ENCODE measurements at regions not wholly inside any gene's neighbourhood (a gene's known extent, or its start where the extent isn't known, plus 50 kb on each side); places are given as distances from the start of the nearest gene placed in this dataset.

DNA sequence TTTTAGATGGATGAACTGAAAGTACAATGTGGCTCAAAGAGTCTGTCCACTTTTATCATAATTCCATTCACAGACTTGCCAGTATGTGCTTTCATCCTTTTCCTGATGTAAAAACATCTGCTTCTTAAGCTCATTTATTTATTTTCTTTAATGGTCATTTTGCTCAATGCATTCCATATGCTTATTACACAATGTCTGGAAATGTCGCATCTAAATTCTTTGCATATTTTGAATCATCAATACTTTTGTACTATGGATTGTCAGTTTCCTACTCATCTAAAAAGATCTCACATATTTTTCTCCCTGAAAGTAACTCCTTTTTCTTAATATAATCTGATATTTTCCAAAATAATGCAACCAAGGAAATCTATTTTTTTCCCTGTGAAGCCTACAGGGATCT is 1315.8 kb downstream of the EFNB2 start:
- Histone ChIP-seq H4K20me1 (ENCODE audit: insufficient read depth, low read length) (no peaks in the 10 kb centered on the region), H3K79me2 (ENCODE audit: insufficient read depth, low read length) (no peaks in the 10 kb centered on the region), H3K4me2 (ENCODE audit: insufficient read depth, low read length) (no peak overlapping the region), H2AFZ (ENCODE audit: low read depth, low read length) (no peak overlapping the region), H3K36me3 (ENCODE audit: insufficient read depth, low read length) (no peaks in the 10 kb centered on the region), H3K9me3 (ENCODE audit: insufficient read depth, low read length, severe bottlenecking) (no peaks in the 10 kb centered on the region), H3K4me1 (ENCODE audit: insufficient read depth, low read length) (no peaks in the 10 kb centered on the region), H3K9ac (ENCODE audit: low read depth, low read length) (no peak overlapping the region), H3K27me3 (ENCODE audit: insufficient read depth, low read length, poor library complexity) (no peaks in the 10 kb centered on the region), H3K27ac (ENCODE audit: low read length) (no peak overlapping the region), H3K4me3 (ENCODE audit: low read depth in 1 of 2, low read length in 2 of 2) (no peak overlapping the region)
- no peak for ATAC-seq (ENCODE audit: insufficient read depth, low read depth)
- no peak for DNase-seq
- TF ChIP-seq EZH2 (IDR thresholded peaks at IDR 0.05; ENCODE audit: borderline replicate concordance, low read depth, low read length, severe bottlenecking), result no peak
- TF ChIP-seq, protein P1, sequence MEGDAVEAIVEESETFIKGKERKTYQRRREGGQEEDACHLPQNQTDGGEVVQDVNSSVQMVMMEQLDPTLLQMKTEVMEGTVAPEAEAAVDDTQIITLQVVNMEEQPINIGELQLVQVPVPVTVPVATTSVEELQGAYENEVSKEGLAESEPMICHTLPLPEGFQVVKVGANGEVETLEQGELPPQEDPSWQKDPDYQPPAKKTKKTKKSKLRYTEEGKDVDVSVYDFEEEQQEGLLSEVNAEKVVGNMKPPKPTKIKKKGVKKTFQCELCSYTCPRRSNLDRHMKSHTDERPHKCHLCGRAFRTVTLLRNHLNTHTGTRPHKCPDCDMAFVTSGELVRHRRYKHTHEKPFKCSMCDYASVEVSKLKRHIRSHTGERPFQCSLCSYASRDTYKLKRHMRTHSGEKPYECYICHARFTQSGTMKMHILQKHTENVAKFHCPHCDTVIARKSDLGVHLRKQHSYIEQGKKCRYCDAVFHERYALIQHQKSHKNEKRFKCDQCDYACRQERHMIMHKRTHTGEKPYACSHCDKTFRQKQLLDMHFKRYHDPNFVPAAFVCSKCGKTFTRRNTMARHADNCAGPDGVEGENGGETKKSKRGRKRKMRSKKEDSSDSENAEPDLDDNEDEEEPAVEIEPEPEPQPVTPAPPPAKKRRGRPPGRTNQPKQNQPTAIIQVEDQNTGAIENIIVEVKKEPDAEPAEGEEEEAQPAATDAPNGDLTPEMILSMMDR (IDR thresholded peaks at IDR 0.05; ENCODE audit: borderline replicate concordance, extremely low read depth, low read length, poor library complexity, severe bottlenecking), result no peak

DNA sequence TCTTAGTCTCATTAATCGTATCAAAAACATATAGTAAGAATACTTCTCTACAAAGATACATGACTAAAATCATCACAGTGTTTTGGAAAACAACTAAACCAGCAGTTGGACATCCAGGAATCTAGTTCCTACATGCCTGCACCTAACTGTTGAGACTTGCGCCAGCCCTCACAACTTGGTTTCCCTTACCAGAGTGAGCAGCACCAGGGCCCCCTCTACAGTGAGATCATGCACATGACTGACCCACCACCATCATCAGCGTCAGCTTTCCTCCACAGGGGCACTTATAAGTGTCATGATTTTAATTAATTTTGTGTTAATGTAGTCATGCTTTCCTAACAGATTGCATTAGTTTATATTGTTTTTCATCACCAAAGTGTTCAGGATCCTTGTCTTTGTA is 1322.0 kb downstream of the EFNB2 start:
- ATAC-seq (ENCODE audit: insufficient read depth, low read depth), result peak; percentile 56; the same call in 2 of the 3 replicates
- H4K20me1 ChIP-seq (ENCODE audit: insufficient read depth, low read length), result no peaks in the 10 kb centered on the region
- no peaks in the 10 kb centered on the region for H3K36me3 ChIP-seq (ENCODE audit: insufficient read depth, low read length)
- H3K9ac ChIP-seq (ENCODE audit: low read depth, low read length), result no peak overlapping the region
- H3K4me1 ChIP-seq (ENCODE audit: insufficient read depth, low read length), result no peaks in the 10 kb centered on the region
- DNase-seq, result peak; percentile 23
- H3K27ac ChIP-seq (ENCODE audit: low read length), result no peak overlapping the region
- TF ChIP-seq EZH2 (IDR thresholded peaks at IDR 0.05; ENCODE audit: borderline replicate concordance, low read depth, low read length, severe bottlenecking), result no peak
- TF ChIP-seq, protein P1 (IDR thresholded peaks at IDR 0.05; ENCODE audit: borderline replicate concordance, extremely low read depth, low read length, poor library complexity, severe bottlenecking), result peak; percentile 43
- H3K79me2 ChIP-seq (ENCODE audit: insufficient read depth, low read length), result no peaks in the 10 kb centered on the region
- no peak overlapping the region for H2AFZ ChIP-seq (ENCODE audit: low read depth, low read length)
- H3K9me3 ChIP-seq (ENCODE audit: insufficient read depth, low read length, severe bottlenecking), result no peaks in the 10 kb centered on the region
- no peaks in the 10 kb centered on the region for H3K27me3 ChIP-seq (ENCODE audit: insufficient read depth, low read length, poor library complexity)
- no peak overlapping the region for H3K4me3 ChIP-seq (ENCODE audit: low read depth in 1 of 2, low read length in 2 of 2)
- no peak overlapping the region for H3K4me2 ChIP-seq (ENCODE audit: insufficient read depth, low read length)

DNA sequence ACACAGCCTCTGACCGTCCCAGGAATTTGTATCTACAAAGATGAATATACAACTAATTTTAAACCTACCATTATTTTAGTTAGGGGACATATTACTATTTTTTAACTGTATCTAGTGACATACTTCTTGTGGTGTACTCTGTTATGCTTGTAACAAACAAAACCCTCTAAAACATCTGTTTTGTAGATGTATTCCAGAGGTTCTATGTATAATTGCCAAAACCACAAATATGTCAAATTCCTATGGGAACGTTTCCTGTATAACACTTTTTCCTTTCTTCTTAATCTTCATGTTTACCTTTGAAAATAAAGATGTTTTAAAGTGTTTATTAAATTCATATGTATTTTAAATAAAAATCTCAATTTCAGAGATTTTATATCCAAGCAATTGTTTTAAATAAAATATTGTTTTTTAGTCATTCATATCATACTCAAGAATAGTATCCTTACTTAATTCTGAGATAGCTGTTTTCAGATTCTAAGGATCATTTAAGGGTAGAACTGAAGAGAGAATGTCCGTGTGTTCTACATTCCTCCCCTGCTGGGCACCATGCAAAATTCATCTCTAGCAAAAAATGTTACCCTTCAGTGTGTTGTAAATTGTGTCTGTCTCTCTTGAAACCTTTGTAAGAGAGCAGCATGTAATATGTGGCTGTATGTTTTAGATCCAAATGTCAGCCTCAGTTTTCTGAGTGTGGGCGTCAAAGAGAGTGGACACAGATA is 1327.7 kb downstream of the EFNB2 start:
- Histone ChIP-seq H3K79me2 (ENCODE audit: insufficient read depth, low read length) (no peaks in the 10 kb centered on the region), H3K36me3 (ENCODE audit: insufficient read depth, low read length) (no peaks in the 10 kb centered on the region), H3K27me3 (ENCODE audit: insufficient read depth, low read length, poor library complexity) (no peaks in the 10 kb centered on the region), H3K9me3 (ENCODE audit: insufficient read depth, low read length, severe bottlenecking) (no peaks in the 10 kb centered on the region), H2AFZ (ENCODE audit: low read depth, low read length) (0 out of 2 replicates have a peak overlapping the region, but pooled peaks have one; percentile 5), H3K4me3 (ENCODE audit: low read depth in 1 of 2, low read length in 2 of 2) (no peak overlapping the region), H4K20me1 (ENCODE audit: insufficient read depth, low read length) (no peaks in the 10 kb centered on the region), H3K9ac (ENCODE audit: low read depth, low read length) (no peak overlapping the region), H3K4me1 (ENCODE audit: insufficient read depth, low read length) (no peaks in the 10 kb centered on the region), H3K27ac (ENCODE audit: low read length) (no peak overlapping the region), H3K4me2 (ENCODE audit: insufficient read depth, low read length) (no peak overlapping the region)
- DNase-seq (no peak), ATAC-seq (ENCODE audit: insufficient read depth, low read depth) (peak; percentile 44; the same call in 1 of the 3 replicates)
- TF ChIP-seq, protein P1 (IDR thresholded peaks at IDR 0.05; ENCODE audit: borderline replicate concordance, extremely low read depth, low read length, poor library complexity, severe bottlenecking), result no peak
- no peak for TF ChIP-seq EZH2 (IDR thresholded peaks at IDR 0.05; ENCODE audit: borderline replicate concordance, low read depth, low read length, severe bottlenecking)
